HUES48 (cell line): ENCODE measurements at regions not wholly inside any gene's neighbourhood (a gene's known extent, or its start where the extent isn't known, plus 50 kb on each side); places are given as distances from the start of the nearest gene placed in this dataset.
"Not testable (repeated sequence)": the region's sequence is repeated elsewhere in the genome, so short reads cannot be mapped to it uniquely, and the experiment has no call there.

Experiments used
- H3K27ac ChIP-seq: one replicate; pipeline ENCODE4 v1.7.0; 2013; ENCODE audit warnings: low read depth, low read length, inconsistent platforms
- H3K27me3 ChIP-seq: 2 replicates; pipeline ENCODE4 v1.6.1; 2013; ENCODE audit warnings: mild to moderate bottlenecking, low read length; ENCODE audit not compliant: control insufficient read depth, insufficient read depth
- H3K36me3 ChIP-seq: 2 replicates; pipeline ENCODE4 v1.6.1; 2013; ENCODE audit warnings: low read length; ENCODE audit not compliant: control insufficient read depth, insufficient read depth
- H3K4me1 ChIP-seq: 2 replicates; pipeline ENCODE4 v1.6.1; 2013; ENCODE audit warnings: mild to moderate bottlenecking, low read length; ENCODE audit not compliant: control insufficient read depth, insufficient read depth
- H3K4me3 ChIP-seq: 2 replicates; pipeline ENCODE4 v1.5.1; 2013; ENCODE audit warnings: mild to moderate bottlenecking, low read depth, low read length
- H3K9ac ChIP-seq: 2 replicates; pipeline ENCODE4 v1.6.1; 2013; ENCODE audit warnings: mild to moderate bottlenecking, low read depth, low read length, moderate library complexity
- H3K9me3 ChIP-seq: 2 replicates; pipeline ENCODE4 v1.6.1; 2013; ENCODE audit warnings: low read length; ENCODE audit not compliant: control insufficient read depth, insufficient read depth

- H3K9ac ChIP-seq: no peak overlapping the region
- no peaks in the 10 kb centered on the region for H3K36me3 ChIP-seq
- no peaks in the 10 kb centered on the region for H3K27me3 ChIP-seq
- H3K27ac ChIP-seq: no peak overlapping the region
- 0 out of 2 replicates have a peak, but pooled peaks cover 4% of the 10 kb centered on the region for H3K9me3 ChIP-seq
- H3K4me1 ChIP-seq: no peaks in the 10 kb centered on the region
- H3K4me3 ChIP-seq: no peak overlapping the region
Measured at GRCh38 chr4:187903700-187904099, 91.9 kb upstream of the ZFP42 start.

- Histone ChIP-seq H3K9ac (no peak overlapping the region), H3K36me3 (no peaks in the 10 kb centered on the region), H3K27ac (no peak overlapping the region), H3K4me3 (no peak overlapping the region), H3K27me3 (no peaks in the 10 kb centered on the region), H3K4me1 (no peaks in the 10 kb centered on the region), H3K9me3 (no peaks in the 10 kb centered on the region)
Measured at GRCh38 chr4:187908079-187908561, 87.5 kb upstream of the ZFP42 start.

- H3K27me3 ChIP-seq: no peaks in the 10 kb centered on the region
- H3K27ac ChIP-seq: no peak overlapping the region
- no peak overlapping the region for H3K9ac ChIP-seq
- no peak overlapping the region for H3K4me3 ChIP-seq
- no peaks in the 10 kb centered on the region for H3K36me3 ChIP-seq
- H3K4me1 ChIP-seq: no peaks in the 10 kb centered on the region
- H3K9me3 ChIP-seq: no peaks in the 10 kb centered on the region
Measured at GRCh38 chr4:187908731-187909130, 86.8 kb upstream of the ZFP42 start.

GRCh38 chr4:187910741-187911140 is 84.8 kb upstream of the ZFP42 start:
- Histone ChIP-seq H3K27ac (no peak overlapping the region), H3K9ac (no peak overlapping the region), H3K9me3 (no peaks in the 10 kb centered on the region), H3K27me3 (no peaks in the 10 kb centered on the region), H3K4me1 (no peaks in the 10 kb centered on the region), H3K4me3 (no peak overlapping the region), H3K36me3 (no peaks in the 10 kb centered on the region)

GRCh38 chr4:187915406-187915805 is 80.2 kb upstream of the ZFP42 start:
- H3K9me3 ChIP-seq, H3K27me3 ChIP-seq, H3K4me1 ChIP-seq, H3K27ac ChIP-seq, H3K9ac ChIP-seq, H3K36me3 ChIP-seq, H3K4me3 ChIP-seq: not testable (repeated sequence)

- no peak overlapping the region for H3K4me3 ChIP-seq
- no peaks in the 10 kb centered on the region for H3K27me3 ChIP-seq
- H3K27ac ChIP-seq: no peak overlapping the region
- H3K36me3 ChIP-seq: no peaks in the 10 kb centered on the region
- no peak overlapping the region for H3K9ac ChIP-seq
- no peaks in the 10 kb centered on the region for H3K9me3 ChIP-seq
- H3K4me1 ChIP-seq: no peaks in the 10 kb centered on the region
Measured at GRCh38 chr4:187919966-187920365, 75.6 kb upstream of the ZFP42 start.

GRCh38 chr4:187921946-187922623 is 73.5 kb upstream of the ZFP42 start:
- Histone ChIP-seq H3K9me3 (no peaks in the 10 kb centered on the region), H3K9ac (no peak overlapping the region), H3K36me3 (no peaks in the 10 kb centered on the region), H3K4me3 (no peak overlapping the region), H3K27ac (no peak overlapping the region), H3K4me1 (no peaks in the 10 kb centered on the region), H3K27me3 (no peaks in the 10 kb centered on the region)

- Histone ChIP-seq H3K9me3 (no peaks in the 10 kb centered on the region), H3K36me3 (no peaks in the 10 kb centered on the region), H3K27me3 (no peaks in the 10 kb centered on the region), H3K27ac (no peak overlapping the region), H3K9ac (no peak overlapping the region), H3K4me3 (no peak overlapping the region), H3K4me1 (no peaks in the 10 kb centered on the region)
Measured at GRCh38 chr4:187929024-187929423, 66.5 kb upstream of the ZFP42 start.

- no peak overlapping the region for H3K27ac ChIP-seq
- no peak overlapping the region for H3K9ac ChIP-seq
- no peaks in the 10 kb centered on the region for H3K27me3 ChIP-seq
- H3K4me3 ChIP-seq: no peak overlapping the region
- H3K4me1 ChIP-seq: no peaks in the 10 kb centered on the region
- H3K9me3 ChIP-seq: no peaks in the 10 kb centered on the region
- H3K36me3 ChIP-seq: no peaks in the 10 kb centered on the region
Measured at GRCh38 chr4:187934766-187935165, 60.8 kb upstream of the ZFP42 start.

GRCh38 chr4:187937557-187937956 is 58.0 kb upstream of the ZFP42 start:
- Histone ChIP-seq H3K27me3 (no peaks in the 10 kb centered on the region), H3K9me3 (no peaks in the 10 kb centered on the region), H3K4me1 (no peaks in the 10 kb centered on the region), H3K9ac (no peak overlapping the region), H3K36me3 (no peaks in the 10 kb centered on the region), H3K4me3 (no peak overlapping the region), H3K27ac (no peak overlapping the region)

GRCh38 chr4:187940299-187940698 is 55.3 kb upstream of the ZFP42 start:
- H3K9me3 ChIP-seq: no peaks in the 10 kb centered on the region
- H3K27me3 ChIP-seq: no peaks in the 10 kb centered on the region
- H3K4me3 ChIP-seq: no peak overlapping the region
- no peaks in the 10 kb centered on the region for H3K36me3 ChIP-seq
- no peak overlapping the region for H3K9ac ChIP-seq
- no peaks in the 10 kb centered on the region for H3K4me1 ChIP-seq
- H3K27ac ChIP-seq: no peak overlapping the region
